Liver (tissue), 8 donors: ENCODE measurements at regions not wholly inside any gene's neighbourhood (a gene's known extent, or its start where the extent isn't known, plus 50 kb on each side); places are given as distances from the start of the nearest gene placed in this dataset.

Experiments
- DNase-seq: peaks from one replicate; pipeline ENCODE4 v3.0.0-alpha.2; 2017; ENCODE audit warnings: low spot score
- H3K27ac ChIP-seq, 2 donors: one replicate each; pipeline ENCODE4 v1.7.0; 2013; ENCODE audit warnings: inconsistent platforms in 2 of 2, low read length in 2 of 2, control low read depth in 1 of 2, low read depth in 1 of 2, mild to moderate bottlenecking in 1 of 2
- H3K27me3 ChIP-seq, 4 donors: one replicate each; pipeline versions ENCODE4 v1.6.1 to v1.7.0; 2013; ENCODE audit warnings: low read length in 3 of 4, inconsistent platforms in 1 of 4, mild to moderate bottlenecking in 1 of 4, moderate library complexity in 1 of 4; ENCODE audit not compliant: control insufficient read depth in 4 of 4, insufficient read depth in 4 of 4
- H3K36me3 ChIP-seq, 4 donors: one replicate each; pipeline versions ENCODE4 v1.6.1 to v1.7.0; 2013; ENCODE audit warnings: low read length in 3 of 4, mild to moderate bottlenecking in 3 of 4, low read depth in 1 of 4, moderate library complexity in 1 of 4; ENCODE audit not compliant: control insufficient read depth in 4 of 4, insufficient read depth in 3 of 4
- H3K4me1 ChIP-seq, 4 donors: one replicate each; pipeline versions ENCODE4 v1.6.1 to v1.7.0; 2013; ENCODE audit warnings: low read length in 3 of 4, mild to moderate bottlenecking in 3 of 4, moderate library complexity in 1 of 4; ENCODE audit not compliant: control insufficient read depth in 4 of 4, insufficient read depth in 4 of 4
- H3K4me3 ChIP-seq, 3 donors: one replicate each; pipeline versions ENCODE4 v1.6.1 to v1.7.0; 2013; ENCODE audit warnings: low read length in 3 of 3, control low read depth in 1 of 3, low read depth in 1 of 3, mild to moderate bottlenecking in 1 of 3
- H3K9ac ChIP-seq, 2 donors: one replicate each; pipeline ENCODE4 v1.7.0; 2013; ENCODE audit warnings: low read length in 2 of 2, mild to moderate bottlenecking in 2 of 2, moderate library complexity in 2 of 2, control low read depth in 1 of 2, low read depth in 1 of 2
- H3K9me3 ChIP-seq, 4 donors: one replicate each; pipeline versions ENCODE4 v1.6.1 to v1.7.0; 2013; ENCODE audit warnings: low read length in 3 of 4; ENCODE audit not compliant: control insufficient read depth in 4 of 4
- EGR1 ChIP-seq, 2 donors: IDR thresholded peaks; 2 replicates each; pipeline ENCODE4 v1.6.1; 2016 to 2018; ENCODE audit warnings: antibody characterized with exemption in 2 of 2, low read depth in 2 of 2
- FOXA1 ChIP-seq: IDR thresholded peaks from 2 replicates; pipeline ENCODE4 v1.6.1; 2016; ENCODE audit warnings: antibody characterized with exemption
- FOXA2 ChIP-seq: IDR thresholded peaks from 2 replicates; pipeline ENCODE4 v1.6.1; 2016; ENCODE audit warnings: antibody characterized with exemption
- GABPA ChIP-seq, 2 donors: IDR thresholded peaks in 1 of 2; conservative IDR thresholded peaks in 1 of 2; 2 replicates each; pipeline ENCODE4 v1.6.1; 2016; ENCODE audit warnings: antibody characterized with exemption in 2 of 2, mild to moderate bottlenecking in 1 of 2, moderate library complexity in 1 of 2
- HNF4A ChIP-seq, 2 donors: conservative IDR thresholded peaks; 2 replicates each; pipeline ENCODE4 v1.6.1; 2016; ENCODE audit warnings: antibody characterized with exemption in 2 of 2, mild to moderate bottlenecking in 2 of 2
- HNF4G ChIP-seq: IDR thresholded peaks from 2 replicates; pipeline ENCODE4 v1.6.1; 2016; ENCODE audit warnings: antibody characterized with exemption
- JUND ChIP-seq, 2 donors: IDR thresholded peaks; 2 replicates each; pipeline ENCODE4 v1.6.1; 2016; ENCODE audit warnings: antibody characterized with exemption in 2 of 2
- NR2F2 ChIP-seq: IDR thresholded peaks from 2 replicates; pipeline ENCODE4 v1.6.1; 2016; ENCODE audit warnings: antibody characterized with exemption
- RAD21 ChIP-seq, 2 donors: IDR thresholded peaks; 2 replicates each; pipeline ENCODE4 v1.6.1; 2016; ENCODE audit warnings: antibody characterized with exemption in 2 of 2, mild to moderate bottlenecking in 2 of 2
- RXRA ChIP-seq, 2 donors: IDR thresholded peaks; 2 replicates each; pipeline ENCODE4 v1.6.1; 2017 to 2018; ENCODE audit warnings: antibody characterized with exemption in 2 of 2, mild to moderate bottlenecking in 1 of 2
- SP1 ChIP-seq: IDR thresholded peaks from 2 replicates; pipeline ENCODE4 v1.6.1; 2018; ENCODE audit warnings: antibody characterized with exemption, mild to moderate bottlenecking
- TAF1 ChIP-seq: conservative IDR thresholded peaks from 2 replicates; pipeline ENCODE4 v1.6.1; 2016; ENCODE audit warnings: antibody characterized with exemption, mild to moderate bottlenecking
- YY1 ChIP-seq: IDR thresholded peaks from 2 replicates; pipeline ENCODE4 v1.6.1; 2016; ENCODE audit warnings: antibody characterized with exemption, mild to moderate bottlenecking
- WGBS: extraction: QIAGEN DNeasy Blood & Tissue Kit; methylation state at CpG from one replicate; pipeline ENCODE4 v1.1.7; 2013; 5-methylcytosine and 5-hydroxymethylcytosine counted together
- TF ChIP-seq, protein P1 (sequence below): IDR thresholded peaks from 2 replicates; pipeline ENCODE4 v1.6.1; 2016; ENCODE audit warnings: antibody characterized with exemption
- TF ChIP-seq, protein P2 (sequence below): IDR thresholded peaks from 2 replicates; pipeline ENCODE4 v1.6.1; 2016; ENCODE audit warnings: antibody characterized with exemption
- TF ChIP-seq, protein P3 (sequence below): IDR thresholded peaks from 2 replicates; pipeline ENCODE4 v1.6.1; 2016; ENCODE audit warnings: antibody characterized with exemption
- TF ChIP-seq, protein P4 (sequence below): IDR thresholded peaks from 2 replicates; pipeline ENCODE4 v1.6.1; 2016; ENCODE audit warnings: antibody characterized with exemption, mild to moderate bottlenecking
- TF ChIP-seq, protein P5 (sequence below): fragments of 150-350 bp; IDR thresholded peaks from 2 replicates; pipeline ENCODE4 v1.5.1; 2017; ENCODE audit warnings: improper control_type of control experiment, low read depth, low read length; ENCODE audit not compliant: missing input control
- donor health status: healthy.
- donor health status: healthy.
- donor health status: healthy.
- donor health status: healthy.
- donor health status: healthy.

- TF ChIP-seq GABPA (IDR thresholded peaks at IDR 0.05 in 1 of 2, conservative IDR thresholded peaks at IDR 0.05 in 1 of 2) (no peak), RAD21 (IDR thresholded peaks at IDR 0.05) (no peak), HNF4G (no peak), YY1 (no peak), SP1 (no peak)
- TF ChIP-seq, protein P1, sequence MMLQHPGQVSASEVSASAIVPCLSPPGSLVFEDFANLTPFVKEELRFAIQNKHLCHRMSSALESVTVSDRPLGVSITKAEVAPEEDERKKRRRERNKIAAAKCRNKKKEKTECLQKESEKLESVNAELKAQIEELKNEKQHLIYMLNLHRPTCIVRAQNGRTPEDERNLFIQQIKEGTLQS: no peak
These were observed 101.3 kb upstream of the MAGEB16 start (continued) for GRCh38 chrX:35696760-35697234.

GRCh38 chrX:35699642-35700041 lies 98.5 kb upstream of the MAGEB16 start:
- Histone ChIP-seq H3K9me3 (no peaks in the 10 kb centered on the region), H3K27ac (no peak overlapping the region), H3K4me1 (no peaks in the 10 kb centered on the region), H3K27me3 (no peaks in the 10 kb centered on the region), H3K36me3 (no peaks in the 10 kb centered on the region), H3K4me3 (no peak overlapping the region), H3K9ac (no peak overlapping the region)
- WGBS: 65% methylated on average over 2 of the region's 2 CpGs
- no peak for DNase-seq
- TF ChIP-seq RAD21 (IDR thresholded peaks at IDR 0.05) (no peak), GABPA (IDR thresholded peaks at IDR 0.05 in 1 of 2, conservative IDR thresholded peaks at IDR 0.05 in 1 of 2) (no peak), SP1 (no peak), JUND (IDR thresholded peaks at IDR 0.05) (no peak), EGR1 (IDR thresholded peaks at IDR 0.05; ENCODE audit: low read depth in 2 of 2) (no peak), HNF4A (conservative IDR thresholded peaks at IDR 0.05) (no peak)
- TF ChIP-seq, protein P1: no peak
- TF ChIP-seq, protein P2, sequence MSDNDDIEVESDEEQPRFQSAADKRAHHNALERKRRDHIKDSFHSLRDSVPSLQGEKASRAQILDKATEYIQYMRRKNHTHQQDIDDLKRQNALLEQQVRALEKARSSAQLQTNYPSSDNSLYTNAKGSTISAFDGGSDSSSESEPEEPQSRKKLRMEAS: no peak
- TF ChIP-seq, protein P3, sequence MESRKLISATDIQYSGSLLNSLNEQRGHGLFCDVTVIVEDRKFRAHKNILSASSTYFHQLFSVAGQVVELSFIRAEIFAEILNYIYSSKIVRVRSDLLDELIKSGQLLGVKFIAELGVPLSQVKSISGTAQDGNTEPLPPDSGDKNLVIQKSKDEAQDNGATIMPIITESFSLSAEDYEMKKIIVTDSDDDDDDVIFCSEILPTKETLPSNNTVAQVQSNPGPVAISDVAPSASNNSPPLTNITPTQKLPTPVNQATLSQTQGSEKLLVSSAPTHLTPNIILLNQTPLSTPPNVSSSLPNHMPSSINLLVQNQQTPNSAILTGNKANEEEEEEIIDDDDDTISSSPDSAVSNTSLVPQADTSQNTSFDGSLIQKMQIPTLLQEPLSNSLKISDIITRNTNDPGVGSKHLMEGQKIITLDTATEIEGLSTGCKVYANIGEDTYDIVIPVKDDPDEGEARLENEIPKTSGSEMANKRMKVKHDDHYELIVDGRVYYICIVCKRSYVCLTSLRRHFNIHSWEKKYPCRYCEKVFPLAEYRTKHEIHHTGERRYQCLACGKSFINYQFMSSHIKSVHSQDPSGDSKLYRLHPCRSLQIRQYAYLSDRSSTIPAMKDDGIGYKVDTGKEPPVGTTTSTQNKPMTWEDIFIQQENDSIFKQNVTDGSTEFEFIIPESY: no peak

- WGBS: 60% methylated on average over 1 of the region's 1 CpG
- Histone ChIP-seq H3K4me1 (no peaks in the 10 kb centered on the region), H3K4me3 (no peak overlapping the region), H3K27ac (no peak overlapping the region), H3K27me3 (no peaks in the 10 kb centered on the region), H3K36me3 (no peaks in the 10 kb centered on the region), H3K9ac (no peak overlapping the region), H3K9me3 (no peaks in the 10 kb centered on the region)
- TF ChIP-seq, protein P4, sequence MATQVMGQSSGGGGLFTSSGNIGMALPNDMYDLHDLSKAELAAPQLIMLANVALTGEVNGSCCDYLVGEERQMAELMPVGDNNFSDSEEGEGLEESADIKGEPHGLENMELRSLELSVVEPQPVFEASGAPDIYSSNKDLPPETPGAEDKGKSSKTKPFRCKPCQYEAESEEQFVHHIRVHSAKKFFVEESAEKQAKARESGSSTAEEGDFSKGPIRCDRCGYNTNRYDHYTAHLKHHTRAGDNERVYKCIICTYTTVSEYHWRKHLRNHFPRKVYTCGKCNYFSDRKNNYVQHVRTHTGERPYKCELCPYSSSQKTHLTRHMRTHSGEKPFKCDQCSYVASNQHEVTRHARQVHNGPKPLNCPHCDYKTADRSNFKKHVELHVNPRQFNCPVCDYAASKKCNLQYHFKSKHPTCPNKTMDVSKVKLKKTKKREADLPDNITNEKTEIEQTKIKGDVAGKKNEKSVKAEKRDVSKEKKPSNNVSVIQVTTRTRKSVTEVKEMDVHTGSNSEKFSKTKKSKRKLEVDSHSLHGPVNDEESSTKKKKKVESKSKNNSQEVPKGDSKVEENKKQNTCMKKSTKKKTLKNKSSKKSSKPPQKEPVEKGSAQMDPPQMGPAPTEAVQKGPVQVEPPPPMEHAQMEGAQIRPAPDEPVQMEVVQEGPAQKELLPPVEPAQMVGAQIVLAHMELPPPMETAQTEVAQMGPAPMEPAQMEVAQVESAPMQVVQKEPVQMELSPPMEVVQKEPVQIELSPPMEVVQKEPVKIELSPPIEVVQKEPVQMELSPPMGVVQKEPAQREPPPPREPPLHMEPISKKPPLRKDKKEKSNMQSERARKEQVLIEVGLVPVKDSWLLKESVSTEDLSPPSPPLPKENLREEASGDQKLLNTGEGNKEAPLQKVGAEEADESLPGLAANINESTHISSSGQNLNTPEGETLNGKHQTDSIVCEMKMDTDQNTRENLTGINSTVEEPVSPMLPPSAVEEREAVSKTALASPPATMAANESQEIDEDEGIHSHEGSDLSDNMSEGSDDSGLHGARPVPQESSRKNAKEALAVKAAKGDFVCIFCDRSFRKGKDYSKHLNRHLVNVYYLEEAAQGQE: no peak
- TF ChIP-seq, protein P1: no peak
- TF ChIP-seq HNF4A (conservative IDR thresholded peaks at IDR 0.05) (no peak), FOXA2 (no peak), SP1 (no peak), EGR1 (IDR thresholded peaks at IDR 0.05; ENCODE audit: low read depth in 2 of 2) (no peak), YY1 (no peak), RAD21 (IDR thresholded peaks at IDR 0.05) (no peak), HNF4G (no peak), RXRA (IDR thresholded peaks at IDR 0.05) (no peak), GABPA (IDR thresholded peaks at IDR 0.05 in 1 of 2, conservative IDR thresholded peaks at IDR 0.05 in 1 of 2) (no peak), FOXA1 (no peak), NR2F2 (no peak), JUND (IDR thresholded peaks at IDR 0.05) (no peak), TAF1 (no peak)
- TF ChIP-seq, protein P2: no peak
- TF ChIP-seq, protein P3: no peak
- TF ChIP-seq, protein P5, sequence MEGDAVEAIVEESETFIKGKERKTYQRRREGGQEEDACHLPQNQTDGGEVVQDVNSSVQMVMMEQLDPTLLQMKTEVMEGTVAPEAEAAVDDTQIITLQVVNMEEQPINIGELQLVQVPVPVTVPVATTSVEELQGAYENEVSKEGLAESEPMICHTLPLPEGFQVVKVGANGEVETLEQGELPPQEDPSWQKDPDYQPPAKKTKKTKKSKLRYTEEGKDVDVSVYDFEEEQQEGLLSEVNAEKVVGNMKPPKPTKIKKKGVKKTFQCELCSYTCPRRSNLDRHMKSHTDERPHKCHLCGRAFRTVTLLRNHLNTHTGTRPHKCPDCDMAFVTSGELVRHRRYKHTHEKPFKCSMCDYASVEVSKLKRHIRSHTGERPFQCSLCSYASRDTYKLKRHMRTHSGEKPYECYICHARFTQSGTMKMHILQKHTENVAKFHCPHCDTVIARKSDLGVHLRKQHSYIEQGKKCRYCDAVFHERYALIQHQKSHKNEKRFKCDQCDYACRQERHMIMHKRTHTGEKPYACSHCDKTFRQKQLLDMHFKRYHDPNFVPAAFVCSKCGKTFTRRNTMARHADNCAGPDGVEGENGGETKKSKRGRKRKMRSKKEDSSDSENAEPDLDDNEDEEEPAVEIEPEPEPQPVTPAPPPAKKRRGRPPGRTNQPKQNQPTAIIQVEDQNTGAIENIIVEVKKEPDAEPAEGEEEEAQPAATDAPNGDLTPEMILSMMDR: no peak
- no peak for DNase-seq
These were observed 98.0 kb upstream of the MAGEB16 start for GRCh38 chrX:35700121-35700520.
